Fibroblast of lung (primary cell): ENCODE measurements at regions not wholly inside any gene's neighbourhood (a gene's known extent, or its start where the extent isn't known, plus 50 kb on each side); places are given as distances from the start of the nearest gene placed in this dataset.
"Not testable (repeated sequence)": the region's sequence is repeated elsewhere in the genome, so short reads cannot be mapped to it uniquely, and the experiment has no call there.

Experiments
- DNase-seq, 2 donors: peaks; one replicate each; pipeline versions ENCODE4 v3.0.0 to v3.0.0-alpha.2; 2010; ENCODE audit warnings: low read depth in 2 of 2
- H2AFZ ChIP-seq: 2 replicates; pipeline ENCODE4 v1.5.1; 2012; ENCODE audit warnings: low read length, control low read depth, inconsistent platforms
- H3K27ac ChIP-seq: 2 replicates; pipeline ENCODE4 v1.5.1; 2011; ENCODE audit warnings: low read length, control low read depth; ENCODE audit not compliant: insufficient read depth
- H3K27me3 ChIP-seq: 2 replicates; pipeline ENCODE4 v1.5.1; 2011; ENCODE audit warnings: mild to moderate bottlenecking, low read length; ENCODE audit not compliant: control insufficient read depth, insufficient read depth
- H3K36me3 ChIP-seq: 2 replicates; pipeline ENCODE4 v1.5.1; 2011; ENCODE audit warnings: low read length; ENCODE audit not compliant: control insufficient read depth, insufficient read depth
- H3K4me1 ChIP-seq: 2 replicates; pipeline ENCODE4 v1.5.1; 2011; ENCODE audit warnings: low read length; ENCODE audit not compliant: control insufficient read depth, insufficient read depth; ENCODE audit errors: extremely low read depth
- H3K4me2 ChIP-seq: 2 replicates; pipeline ENCODE4 v1.5.1; 2011; ENCODE audit warnings: low read length, control low read depth; ENCODE audit not compliant: insufficient read depth; ENCODE audit errors: extremely low read depth
- H3K4me3 ChIP-seq, 4 experiments: fragments of 200-600 bp in 1 of 4; sonication (generic) in 1 of 4; replicated peaks in 1 of 4; 2 replicates each; pipeline ENCODE4 v1.5.1; 2011 to 2016; ENCODE audit warnings: low read length in 4 of 4, low read depth in 3 of 4, mild to moderate bottlenecking in 3 of 4, control low read depth in 2 of 4, inconsistent platforms in 1 of 4, mixed read lengths in 1 of 4; ENCODE audit not compliant: insufficient read depth in 1 of 4; ENCODE audit errors: control extremely low read depth in 1 of 4
- H3K79me2 ChIP-seq: 2 replicates; pipeline ENCODE4 v1.5.1; 2012; ENCODE audit warnings: mild to moderate bottlenecking, low read length, inconsistent platforms; ENCODE audit not compliant: control insufficient read depth, insufficient read depth
- H3K9ac ChIP-seq: 2 replicates; pipeline ENCODE4 v1.5.1; 2011; ENCODE audit warnings: mild to moderate bottlenecking, low read length, control low read depth; ENCODE audit not compliant: insufficient read depth
- H3K9me3 ChIP-seq: 2 replicates; pipeline ENCODE4 v1.5.1; 2012; ENCODE audit warnings: low read depth, low read length; ENCODE audit not compliant: control insufficient read depth, insufficient read depth
- H4K20me1 ChIP-seq: 2 replicates; pipeline ENCODE4 v1.5.1; 2011; ENCODE audit warnings: low read length; ENCODE audit not compliant: control insufficient read depth, insufficient read depth; ENCODE audit errors: extremely low read depth
- CTCF ChIP-seq, 2 donors: IDR thresholded peaks in 1 of 2; conservative IDR thresholded peaks in 1 of 2; 1 replicate in 1 of 2; 2 replicates in 1 of 2; pipeline ENCODE4 v1.5.1; 2011 to 2012; ENCODE audit warnings: low read length in 2 of 2, control low read depth in 1 of 2, inconsistent platforms in 1 of 2, low read depth in 1 of 2, mild to moderate bottlenecking in 1 of 2
- EZH2 ChIP-seq: IDR thresholded peaks from 2 replicates; pipeline ENCODE4 v1.5.1; 2012; ENCODE audit warnings: low read length, control low read depth, mild to moderate bottlenecking; ENCODE audit errors: missing control alignments

DNA sequence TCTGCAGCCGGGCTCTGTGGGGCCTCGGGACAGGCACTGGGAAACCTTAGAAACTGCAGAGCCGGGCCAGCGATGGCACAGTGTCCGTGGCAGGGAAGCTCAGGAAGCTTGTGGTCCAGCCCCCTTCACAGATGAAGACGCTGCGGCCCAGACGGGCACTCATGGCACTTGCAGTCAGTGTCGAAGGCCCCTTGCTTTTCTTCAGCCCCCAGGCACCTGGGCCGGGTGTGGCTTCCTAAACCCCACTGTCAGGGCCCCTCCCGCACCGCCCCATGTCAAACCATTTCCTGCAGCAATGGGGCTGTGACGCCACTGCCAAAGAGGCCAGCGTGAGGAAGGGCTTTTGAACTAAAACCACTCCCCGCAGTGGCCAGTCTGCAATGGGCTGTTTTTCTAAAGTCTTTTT lies 164.0 kb downstream of the LAT start:
- H3K4me2 ChIP-seq: no peak overlapping the region
- H3K4me1 ChIP-seq: no peaks in the 10 kb centered on the region
- no peak overlapping the region for H3K27ac ChIP-seq
- no peak overlapping the region for H2AFZ ChIP-seq
- no peak overlapping the region for H3K9ac ChIP-seq
- no peaks in the 10 kb centered on the region for H3K79me2 ChIP-seq
- no peaks in the 10 kb centered on the region for H3K27me3 ChIP-seq
- no peak for DNase-seq
- no peaks in the 10 kb centered on the region for H4K20me1 ChIP-seq
- H3K36me3 ChIP-seq: no peaks in the 10 kb centered on the region
- no peak for TF ChIP-seq EZH2
- TF ChIP-seq CTCF (conservative IDR thresholded peaks at IDR 0.05 in 1 of 2, IDR thresholded peaks at IDR 0.05 in 1 of 2; ENCODE audit: low read depth in 1 of 2, low read length in 2 of 2): no peak
- no peaks in the 10 kb centered on the region for H3K9me3 ChIP-seq
- no peak overlapping the region for H3K4me3 ChIP-seq

GRCh38 chr16:29148131-29148691 lies 163.4 kb downstream of the LAT start:
- Histone ChIP-seq H3K36me3 (no peaks in the 10 kb centered on the region), H3K79me2 (no peaks in the 10 kb centered on the region), H2AFZ (no peak overlapping the region), H3K4me3 (no peak overlapping the region), H3K9me3 (no peaks in the 10 kb centered on the region), H3K27ac (no peak overlapping the region), H3K27me3 (no peaks in the 10 kb centered on the region), H4K20me1 (no peaks in the 10 kb centered on the region), H3K9ac (no peak overlapping the region), H3K4me1 (no peaks in the 10 kb centered on the region), H3K4me2 (no peak overlapping the region)
- TF ChIP-seq CTCF (conservative IDR thresholded peaks at IDR 0.05 in 1 of 2, IDR thresholded peaks at IDR 0.05 in 1 of 2; ENCODE audit: low read depth in 1 of 2, low read length in 2 of 2) (no peak), EZH2 (no peak)
- peak in 1 of 2 donors; percentile 33 for DNase-seq

GRCh38 chr16:29147710-29148109 lies 162.9 kb downstream of the LAT start:
- not testable (repeated sequence) for H3K4me2 ChIP-seq, DNase-seq, H3K27ac ChIP-seq, H2AFZ ChIP-seq, H3K4me3 ChIP-seq, H3K36me3 ChIP-seq, H3K79me2 ChIP-seq, H3K9ac ChIP-seq, H3K9me3 ChIP-seq, H3K4me1 ChIP-seq, H4K20me1 ChIP-seq, H3K27me3 ChIP-seq

- not testable (repeated sequence) for H4K20me1 ChIP-seq, H3K9me3 ChIP-seq, H3K79me2 ChIP-seq, H2AFZ ChIP-seq, H3K4me2 ChIP-seq, H3K4me3 ChIP-seq, H3K27ac ChIP-seq, H3K36me3 ChIP-seq, H3K4me1 ChIP-seq, DNase-seq, H3K27me3 ChIP-seq, H3K9ac ChIP-seq
Measured at GRCh38 chr16:29146808-29147643, 162.2 kb downstream of the LAT start.
